Left kidney (tissue), 1 donor: ENCODE measurements at regions not wholly inside any gene's neighbourhood (a gene's known extent, or its start where the extent isn't known, plus 50 kb on each side); places are given as distances from the start of the nearest gene placed in this dataset.

Source experiments
- DNase-seq: peaks from one replicate; pipeline ENCODE4 v3.0.0-alpha.2; 2013

DNA sequence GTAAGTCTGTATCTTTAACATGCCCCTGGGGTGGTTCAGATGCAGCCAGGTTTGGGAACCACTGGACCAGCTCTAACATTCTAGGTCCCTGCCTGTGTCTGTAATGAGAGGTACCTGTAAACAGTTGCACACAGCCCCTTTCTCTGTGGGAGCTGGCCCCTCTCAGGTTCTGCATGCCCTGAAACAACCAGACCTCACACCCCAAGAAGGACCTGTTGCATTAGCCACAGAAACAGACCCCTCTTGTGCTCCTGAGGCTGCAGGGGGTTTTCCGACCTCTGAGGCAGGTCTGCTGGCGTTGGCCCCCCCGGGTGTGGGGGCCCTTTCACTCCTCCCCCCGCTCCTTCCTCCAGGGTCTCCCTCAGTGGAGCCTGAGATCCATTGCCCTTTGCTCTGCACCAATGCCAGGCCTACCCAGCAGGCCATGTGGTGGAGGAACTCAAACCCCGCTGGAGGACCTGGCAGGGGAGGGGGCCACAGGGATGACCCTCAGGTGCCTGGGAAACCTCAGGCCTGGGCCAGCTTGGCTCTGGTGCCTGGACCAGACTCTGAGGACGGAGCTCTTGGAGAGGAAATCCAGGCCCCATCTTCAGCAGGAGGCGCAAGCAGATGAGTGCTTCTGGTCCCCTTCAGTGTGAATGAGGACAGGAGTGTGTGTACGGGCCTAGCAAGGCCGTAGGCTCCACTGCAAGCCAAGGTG, 61.4 kb upstream of the PJA1 start:
- no peak for DNase-seq

DNA sequence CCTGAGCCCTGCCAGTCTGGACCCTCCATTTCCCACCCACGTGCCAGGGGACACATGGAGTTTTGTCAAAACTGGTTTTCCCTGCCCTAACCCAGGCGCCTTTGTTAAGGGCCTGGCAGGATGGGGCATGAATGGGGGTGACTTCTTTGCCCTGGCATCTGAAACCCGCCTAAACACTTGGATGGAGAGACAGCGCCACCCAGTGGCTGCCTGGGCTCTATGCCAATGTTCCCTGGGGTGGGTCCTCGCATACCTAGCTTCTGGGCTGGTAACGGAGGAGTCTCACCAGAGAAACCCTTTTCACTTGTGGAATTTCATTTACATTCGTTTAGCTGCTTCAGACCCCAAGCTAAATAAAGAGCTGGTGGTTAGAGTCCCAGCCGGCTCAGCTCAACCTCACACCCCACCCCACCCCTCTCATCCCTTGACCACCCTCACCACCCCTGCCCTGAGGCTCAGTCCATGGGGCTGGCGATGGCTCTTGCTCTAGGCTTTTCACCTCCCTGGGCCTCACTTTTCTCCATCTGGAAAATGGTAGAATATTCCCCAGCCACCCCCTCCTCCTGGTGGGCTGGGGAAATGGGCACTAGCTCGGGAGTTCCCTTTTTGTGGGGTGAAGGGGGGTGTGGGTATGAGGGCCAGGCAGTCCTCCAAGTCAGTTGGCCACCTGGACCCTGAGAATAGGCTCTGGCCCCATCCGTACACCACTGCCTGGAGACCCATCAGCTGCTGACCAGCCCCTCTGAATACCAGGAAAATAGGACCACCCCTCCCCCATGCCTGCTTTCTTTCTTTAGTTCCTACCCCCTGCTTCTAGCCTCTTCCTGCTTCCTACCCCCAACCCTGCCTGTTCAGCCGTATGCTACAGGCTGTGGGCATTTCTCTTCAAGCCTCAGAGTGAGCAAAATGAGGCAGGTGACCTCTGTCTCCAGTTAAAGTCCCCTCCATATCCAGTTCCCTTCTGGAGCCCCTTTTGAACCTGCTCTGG, 57.1 kb upstream of the PJA1 start:
- peak; percentile 71 for DNase-seq

DNA sequence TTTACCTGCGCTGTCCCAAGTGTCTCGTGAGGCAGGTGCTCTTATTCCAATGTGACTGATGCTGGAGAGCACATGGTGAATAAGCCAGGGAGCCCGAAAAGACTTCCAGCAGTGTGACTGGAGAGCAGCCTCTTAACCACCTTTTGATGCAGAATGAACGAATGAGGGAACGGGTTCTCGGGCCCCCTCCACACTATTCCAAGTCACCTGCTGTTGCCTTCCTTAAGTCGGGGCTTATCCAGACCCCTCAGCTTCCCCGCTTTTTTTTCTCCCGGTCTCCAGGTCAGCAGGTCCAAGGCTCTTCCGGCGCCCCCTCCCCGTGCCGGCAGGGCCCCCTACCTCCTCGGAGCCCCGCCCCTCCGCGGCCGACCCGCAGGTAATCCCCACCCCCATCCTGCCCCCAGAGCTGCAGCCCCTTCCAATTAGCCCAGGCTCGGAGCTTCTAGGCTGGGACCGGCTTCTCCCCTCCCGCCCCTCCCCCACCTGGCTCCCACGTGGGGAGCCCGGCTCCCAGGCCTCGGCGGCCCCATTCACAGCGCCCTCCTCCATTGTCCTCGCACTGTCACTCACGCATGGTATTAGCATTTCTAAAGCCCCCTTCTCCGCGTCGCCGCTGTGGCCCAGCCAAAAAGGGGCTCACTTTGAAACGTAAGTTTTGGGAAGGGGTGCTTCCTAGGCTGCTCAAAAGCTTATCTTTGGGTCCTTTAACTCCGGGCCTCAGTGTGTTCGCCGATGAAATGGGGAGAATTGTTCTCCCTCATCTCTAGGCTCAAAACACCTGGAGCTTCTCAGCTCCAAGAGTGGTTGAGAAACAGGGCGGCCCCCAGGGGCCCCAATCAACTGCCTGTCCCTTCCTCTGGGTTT, 56.2 kb upstream of the PJA1 start:
- DNase-seq = no peak

DNA sequence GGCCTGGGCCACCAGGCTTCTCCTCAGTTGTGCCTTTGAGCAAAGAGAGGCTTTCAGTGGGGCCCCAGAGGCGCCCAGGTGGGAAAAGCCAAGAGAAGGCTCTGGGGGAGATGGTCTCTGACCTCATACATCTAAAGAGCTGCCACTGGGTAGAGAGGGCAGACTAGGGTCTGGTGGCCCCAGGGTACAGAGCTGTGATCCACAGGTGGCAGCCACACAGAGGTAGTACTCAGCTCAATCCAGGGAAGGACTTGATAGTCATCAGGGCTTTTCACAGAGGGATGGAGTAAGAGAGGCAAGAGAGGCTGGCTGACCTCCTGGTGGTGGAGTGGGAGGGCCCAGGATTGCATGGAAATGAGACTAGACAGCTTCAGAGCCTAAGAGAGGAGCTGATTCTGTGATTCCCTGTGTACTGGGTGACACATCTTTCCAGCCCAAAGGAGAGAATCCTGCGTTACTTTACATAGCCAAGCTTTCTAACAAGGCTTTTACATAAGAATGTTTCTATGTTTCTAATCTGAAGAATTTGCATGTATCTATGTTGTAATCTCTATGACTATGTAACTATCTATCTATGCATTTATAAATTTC, 53.2 kb upstream of the PJA1 start:
- DNase-seq = no peak

DNA sequence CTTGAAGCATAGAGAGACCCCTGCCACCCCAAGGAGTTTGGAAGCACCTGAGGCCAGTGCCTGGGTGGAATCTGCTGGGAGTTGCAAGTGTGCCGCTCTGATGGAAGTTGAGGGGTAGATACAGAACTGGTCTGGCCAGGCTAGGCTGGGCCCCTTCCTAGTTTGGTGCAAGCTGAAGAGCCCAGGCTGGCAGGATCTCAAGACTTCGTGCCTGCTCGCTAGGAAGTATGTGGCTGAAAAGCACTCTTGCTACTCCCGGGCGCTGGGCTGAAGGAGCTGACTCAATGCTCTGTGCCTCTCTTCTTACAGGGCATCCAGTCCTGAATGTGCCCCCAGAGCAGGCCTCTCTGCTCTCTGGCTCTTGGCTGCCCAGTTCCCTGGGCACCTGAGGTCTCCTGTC, 51.7 kb upstream of the PJA1 start:
- no peak for DNase-seq

DNA sequence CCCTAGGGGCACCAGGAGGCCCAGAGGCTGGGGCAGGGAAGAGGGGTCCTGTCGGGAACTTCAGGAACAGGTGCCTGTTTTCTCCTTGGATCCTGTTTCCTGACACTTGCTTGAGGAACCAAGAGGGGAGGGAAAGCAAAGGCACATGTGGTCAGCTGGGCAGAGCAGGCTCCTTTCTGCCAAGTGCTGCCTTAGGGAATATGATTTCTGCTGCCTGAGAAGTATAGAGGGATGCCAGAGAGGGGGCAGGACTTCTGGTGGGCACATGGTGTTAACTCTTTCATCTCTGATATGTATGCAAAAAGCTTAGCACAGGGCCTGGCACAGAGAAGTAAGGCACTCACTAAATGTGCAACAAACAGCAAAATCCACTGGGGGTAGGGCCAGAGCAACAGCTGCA, 51.2 kb upstream of the PJA1 start:
- no peak for DNase-seq

DNA sequence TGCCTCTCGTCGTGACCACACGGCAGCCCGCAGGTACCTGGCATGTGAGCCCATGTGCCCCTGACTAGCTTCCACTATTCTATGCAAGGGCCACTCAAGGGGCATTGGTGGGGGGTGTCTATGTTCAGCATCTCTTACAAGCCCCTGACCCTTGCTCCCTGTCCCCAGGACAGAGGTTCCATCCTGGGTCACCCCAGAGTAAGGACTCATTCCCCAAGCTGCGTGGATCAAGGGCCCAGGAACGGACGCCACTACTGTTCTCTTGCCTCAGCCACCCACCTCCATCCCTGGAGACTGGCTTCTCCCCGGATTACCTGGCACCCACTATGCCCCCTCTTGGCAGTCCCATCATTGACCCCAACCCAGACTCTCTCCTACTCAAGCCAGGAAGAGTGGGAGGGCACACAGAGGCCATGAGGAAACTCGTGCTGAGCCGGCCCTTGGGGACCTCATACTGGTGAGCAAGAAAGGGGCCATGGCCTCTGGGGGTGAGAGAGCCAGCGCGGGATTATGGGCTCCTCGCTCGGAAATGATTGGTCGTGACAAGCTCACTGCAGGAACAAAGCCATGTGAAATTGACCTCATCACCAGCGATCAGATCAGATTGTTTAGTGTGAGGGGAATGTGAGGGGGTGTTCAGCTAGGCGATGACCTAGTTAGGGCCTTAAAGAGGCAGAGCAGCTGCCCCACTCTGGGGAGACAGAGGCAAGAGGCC, 50.1 kb upstream of the PJA1 start:
- DNase-seq = no peak
